SK-N-SH (cell line): ENCODE measurements at regions not wholly inside any gene's neighbourhood (a gene's known extent, or its start where the extent isn't known, plus 50 kb on each side); places are given as distances from the start of the nearest gene placed in this dataset.

Source experiments
- CTCF ChIA-PET: fragments of 300-600, 350-600 bp; formaldehyde crosslinking; extraction: SDS; loops from one replicate; lab custom pipeline; 2021; lab: Yijun Ruan, JAX
- POLR2A ChIA-PET: fragments of 350-600 bp; sonication (Branson Sonifier 250); formaldehyde crosslinking; extraction: SDS; loops from one replicate; lab custom pipeline; 2020; ENCODE audit warnings: antibody characterized with exemption, inconsistent platforms; lab: Yijun Ruan, JAX
- DNase-seq: peaks from one replicate; pipeline ENCODE4 v3.0.0; 2012
- H2AFZ ChIP-seq: fragments of 200-600 bp; sonication (generic); 2 replicates; pipeline ENCODE4 v1.8.1; 2016; ENCODE audit warnings: antibody characterized with exemption, mild to moderate bottlenecking, low read depth
- H3F3A ChIP-seq: fragments of 200-600 bp; sonication (generic); replicated peaks from 2 replicates; pipeline ENCODE3; 2016; ENCODE audit warnings: antibody characterized with exemption, mild to moderate bottlenecking; ENCODE audit not compliant: insufficient read depth
- H3K27ac ChIP-seq, 2 experiments: fragments of 200-500 bp in 1 of 2; fragments of 200-600 bp in 1 of 2; sonication (Bioruptor generic) in 1 of 2; sonication (generic), shearing (Covaris generic) in 1 of 2; 2 replicates each; pipeline versions ENCODE4 v1.5.1 to v1.6.1; 2014 to 2016; ENCODE audit warnings: low read depth in 2 of 2, inconsistent platforms in 1 of 2, low read length in 1 of 2, mild to moderate bottlenecking in 1 of 2, mixed read lengths in 1 of 2
- H3K27me3 ChIP-seq: fragments of 200-600 bp; sonication (generic), shearing (Covaris generic); 2 replicates; pipeline ENCODE4 v1.6.1; 2016; ENCODE audit warnings: mixed run types; ENCODE audit not compliant: insufficient read depth
- H3K36me3 ChIP-seq, 2 experiments: fragments of 200-500 bp in 1 of 2; fragments of 200-600 bp in 1 of 2; sonication (Bioruptor generic) in 1 of 2; sonication (generic) in 1 of 2; replicated peaks in 1 of 2; 2 replicates each; pipeline versions ENCODE3 to v1.5.1; 2014 to 2016; ENCODE audit warnings: low read length in 1 of 2, mild to moderate bottlenecking in 1 of 2; ENCODE audit not compliant: insufficient read depth in 2 of 2, control insufficient read depth in 1 of 2
- H3K4me1 ChIP-seq, 2 experiments: fragments of 200-500 bp in 1 of 2; fragments of 200-600 bp in 1 of 2; sonication (Bioruptor generic) in 1 of 2; sonication (generic), shearing (Covaris generic) in 1 of 2; 2 replicates each; pipeline versions ENCODE4 v1.5.1 to v1.6.1; 2014 to 2016; ENCODE audit warnings: low read depth in 1 of 2, low read length in 1 of 2, mixed run types in 1 of 2; ENCODE audit not compliant: insufficient read depth in 2 of 2, control insufficient read depth in 1 of 2
- H3K4me2 ChIP-seq: fragments of 200-600 bp; sonication (generic), shearing (Covaris generic); 2 replicates; pipeline ENCODE4 v1.6.1; 2017; ENCODE audit warnings: mixed run types
- H3K4me3 ChIP-seq, 2 experiments: fragments of 200-500 bp in 1 of 2; fragments of 200-600 bp in 1 of 2; sonication (Bioruptor generic) in 1 of 2; sonication (generic), shearing (Covaris generic) in 1 of 2; 2 replicates each; pipeline versions ENCODE4 v1.5.1 to v1.8.1; 2014 to 2016; ENCODE audit warnings: low read depth in 2 of 2, inconsistent platforms in 1 of 2, low read length in 1 of 2, mild to moderate bottlenecking in 1 of 2, mixed read lengths in 1 of 2, moderate library complexity in 1 of 2
- H3K79me2 ChIP-seq: fragments of 200-600 bp; sonication (generic); 2 replicates; pipeline ENCODE4 v1.8.1; 2017; ENCODE audit warnings: mild to moderate bottlenecking; ENCODE audit not compliant: insufficient read depth
- H3K9ac ChIP-seq: fragments of 200-600 bp; sonication (generic); 2 replicates; pipeline ENCODE4 v1.6.1; 2017; ENCODE audit warnings: mixed run types
- H3K9me2 ChIP-seq: fragments of 200-600 bp; sonication (generic); 2 replicates; pipeline ENCODE4 v1.6.1; 2017; ENCODE audit warnings: mixed run types
- H3K9me3 ChIP-seq: fragments of 200-600 bp; sonication (generic); 2 replicates; pipeline ENCODE4 v1.6.1; 2017; ENCODE audit warnings: mixed run types, mild to moderate bottlenecking, moderate library complexity
- H4K20me1 ChIP-seq: fragments of 200-600 bp; sonication (generic); 2 replicates; pipeline ENCODE4 v1.6.1; 2017; ENCODE audit warnings: mild to moderate bottlenecking, mixed run types; ENCODE audit not compliant: insufficient read depth
- CHD2 ChIP-seq: fragments of 150-350 bp; IDR thresholded peaks from 2 replicates; pipeline ENCODE4 v1.6.1; 2018; ENCODE audit warnings: low read length; ENCODE audit not compliant: partially characterized antibody
- EP300 ChIP-seq, 2 experiments: IDR thresholded peaks; 2 replicates each; pipeline versions ENCODE4 v1.4.0 to v1.6.1; 2012; ENCODE audit warnings: borderline replicate concordance in 1 of 2, low read depth in 1 of 2, low read length in 1 of 2
- IRF3 ChIP-seq: fragments of 150-350 bp; IDR thresholded peaks from 2 replicates; pipeline ENCODE4 v1.6.1; 2016; ENCODE audit warnings: mild to moderate bottlenecking, low read depth, low read length
- MAX ChIP-seq: IDR thresholded peaks from 2 replicates; pipeline ENCODE4 v1.4.0; 2012; ENCODE audit warnings: low read depth
- NRF1 ChIP-seq: IDR thresholded peaks from 2 replicates; pipeline ENCODE4 v1.6.1; 2012; ENCODE audit warnings: low read depth, mild to moderate bottlenecking, low read length
- RAD21 ChIP-seq: IDR thresholded peaks from 2 replicates; pipeline ENCODE4 v1.6.1; 2012; ENCODE audit warnings: mild to moderate bottlenecking, low read length
- RFX5 ChIP-seq: IDR thresholded peaks from 2 replicates; pipeline ENCODE4 v1.6.1; 2012; ENCODE audit warnings: mild to moderate bottlenecking, improper control_type of control experiment, low read length
- TCF12 ChIP-seq: IDR thresholded peaks from 2 replicates; pipeline ENCODE4 v1.4.0; 2012
- TEAD4 ChIP-seq: IDR thresholded peaks from 2 replicates; pipeline ENCODE4 v1.4.0; 2012; ENCODE audit warnings: mild to moderate bottlenecking, borderline replicate concordance; ENCODE audit not compliant: insufficient read depth
- USF1 ChIP-seq: IDR thresholded peaks from 2 replicates; pipeline ENCODE4 v1.4.0; 2012; ENCODE audit warnings: low read depth, borderline replicate concordance
- USF2 ChIP-seq: fragments of 150-350 bp; IDR thresholded peaks from 2 replicates; pipeline ENCODE4 v1.6.1; 2017; ENCODE audit warnings: antibody characterized with exemption, low read length, low read depth, borderline replicate concordance
- YY1 ChIP-seq: IDR thresholded peaks from 2 replicates; pipeline ENCODE4 v1.4.0; 2012; ENCODE audit warnings: low read depth, mild to moderate bottlenecking
- ZBTB33 ChIP-seq: IDR thresholded peaks from 2 replicates; pipeline ENCODE4 v1.4.0; 2012; ENCODE audit warnings: low read depth, borderline replicate concordance
- WGBS: methylation state at CpG from one replicate; pipeline ENCODE4 v1.1.6; 2017; ENCODE audit warnings: low lambda C conversion rate; 5-methylcytosine and 5-hydroxymethylcytosine counted together

DNA sequence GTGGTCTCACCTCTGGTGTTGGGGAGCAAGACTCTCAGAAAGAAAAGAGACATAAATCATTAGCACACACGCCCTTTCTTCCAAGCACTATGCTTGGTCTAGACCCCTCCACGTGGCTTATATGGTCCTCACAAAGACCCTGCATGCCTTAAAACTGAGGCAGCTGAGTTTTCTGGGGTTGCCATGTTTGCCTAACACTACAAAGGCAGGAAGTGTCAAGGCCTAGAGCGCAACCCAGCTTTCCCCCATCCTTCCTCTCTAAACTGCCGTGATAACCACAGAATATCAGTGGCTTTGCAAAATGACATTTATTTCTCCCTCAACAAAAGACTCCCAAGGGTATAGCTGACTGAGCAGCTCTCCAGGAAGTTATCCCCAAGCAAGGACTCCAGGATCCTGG lies 146.5 kb upstream of the TOP1 start:
- no peak overlapping the region for H3K4me3 ChIP-seq
- no peaks in the 10 kb centered on the region for H3K9me3 ChIP-seq
- no peak overlapping the region for H2AFZ ChIP-seq
- ChIA-PET POLR2A (no interaction called here), CTCF (interaction anchor here (1.3 kb wide), 1 partner anchor 192 kb away, joined by 3 read pairs; no protein-coding TSS in a partner anchor)
- H3K4me2 ChIP-seq: no peak overlapping the region
- H3K4me1 ChIP-seq: peaks cover 0 to 3% of the 10 kb centered on the region in 2 experiments; a peak in 1 of 4 replicates
- H3K9ac ChIP-seq: no peak overlapping the region
- H3K79me2 ChIP-seq: no peaks in the 10 kb centered on the region
- H3K27me3 ChIP-seq: no peaks in the 10 kb centered on the region
- TF ChIP-seq NRF1 (no peak), ZBTB33 (no peak)
- no peaks in the 10 kb centered on the region for H3F3A ChIP-seq
- 28% methylated on average over 4 of the region's 4 CpGs for WGBS
- DNase-seq: no peak
- no peaks in the 10 kb centered on the region for H4K20me1 ChIP-seq
- no peak overlapping the region for H3K27ac ChIP-seq
- no peaks in the 10 kb centered on the region for H3K9me2 ChIP-seq
- no peaks in the 10 kb centered on the region for H3K36me3 ChIP-seq

GRCh38 chr20:40883097-40883496 lies 145.5 kb upstream of the TOP1 start:
- no peak overlapping the region for H3K9ac ChIP-seq
- no peaks in the 10 kb centered on the region for H3K9me3 ChIP-seq
- H3F3A ChIP-seq: no peaks in the 10 kb centered on the region
- H2AFZ ChIP-seq: no peak overlapping the region
- 11% methylated on average over 2 of the region's 2 CpGs for WGBS
- no peaks in the 10 kb centered on the region for H3K79me2 ChIP-seq
- no peak overlapping the region for H3K4me3 ChIP-seq
- H3K36me3 ChIP-seq: no peaks in the 10 kb centered on the region
- no peak overlapping the region for H3K27ac ChIP-seq
- peaks cover 0 to 3% of the 10 kb centered on the region in 2 experiments; a peak in 1 of 4 replicates for H3K4me1 ChIP-seq
- POLR2A ChIA-PET: no interaction called here
- H3K27me3 ChIP-seq: no peaks in the 10 kb centered on the region
- no peak for TF ChIP-seq MAX
- TF ChIP-seq YY1: no peak
- TF ChIP-seq USF1: no peak
- no peak for TF ChIP-seq USF2
- TF ChIP-seq TEAD4: no peak
- no peak for TF ChIP-seq IRF3
- TF ChIP-seq TCF12: no peak
- no peak for TF ChIP-seq RFX5
- TF ChIP-seq CHD2: no peak
- TF ChIP-seq EP300 (IDR thresholded peaks at IDR 0.05; ENCODE audit: borderline replicate concordance in 1 of 2, low read depth in 1 of 2, low read length in 1 of 2): no peak
- no peak for TF ChIP-seq RAD21
- DNase-seq: peak; percentile 55
- H4K20me1 ChIP-seq: no peaks in the 10 kb centered on the region
- CTCF ChIA-PET: no interaction called here
- H3K9me2 ChIP-seq: no peaks in the 10 kb centered on the region
- H3K4me2 ChIP-seq: no peak overlapping the region
